ENCODE measurements at regions not wholly inside any gene's neighbourhood (a gene's known extent, or its start where the extent isn't known, plus 50 kb on each side); places are given as distances from the start of the nearest gene placed in this dataset.

DNA sequence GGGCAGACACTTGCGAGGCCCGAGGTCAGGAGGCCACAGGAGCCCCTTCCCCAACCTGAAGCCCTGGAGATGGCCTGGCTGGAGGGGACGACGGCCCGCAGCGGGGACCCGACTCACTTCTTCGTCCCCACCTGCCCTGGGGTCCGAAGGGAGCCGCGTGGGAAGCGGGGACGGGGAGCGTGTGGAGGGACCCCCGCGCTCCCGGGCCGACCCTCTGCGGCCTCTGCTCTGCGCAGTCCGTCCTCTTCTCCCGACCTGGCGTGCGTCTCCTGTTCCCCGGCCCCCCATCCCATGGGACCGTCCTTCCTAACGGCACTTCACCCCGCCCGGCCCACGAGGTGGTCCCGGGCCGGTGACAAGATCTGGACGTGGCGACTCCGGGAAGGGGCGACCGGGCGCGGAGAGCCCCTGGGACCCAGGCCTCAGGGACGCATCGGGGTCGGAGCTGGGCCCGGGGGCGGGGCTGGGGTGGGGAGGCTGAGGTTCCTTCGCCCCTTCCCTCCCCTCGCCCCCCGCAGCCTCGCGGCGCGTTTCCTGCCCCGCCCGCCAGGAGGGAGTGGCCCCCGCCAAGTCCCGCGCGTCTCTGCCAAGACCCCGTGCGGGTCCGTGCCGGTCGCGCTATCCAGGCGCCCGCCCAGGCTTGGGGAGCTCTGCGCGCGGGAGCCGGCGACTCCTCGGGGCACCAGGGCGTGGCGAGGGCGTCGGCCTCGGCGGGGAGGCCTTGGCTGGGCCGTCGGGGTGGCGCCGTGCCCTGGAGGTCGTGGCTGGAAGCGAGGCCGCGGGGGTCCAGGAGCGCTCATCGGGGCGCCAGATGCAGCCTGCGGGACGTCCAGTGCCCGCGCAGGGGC, 97.1 kb downstream of the TNFAIP2 start:
- DNase-seq (ENCODE audit: low read depth): no peak
- TF ChIP-seq, protein P1, sequence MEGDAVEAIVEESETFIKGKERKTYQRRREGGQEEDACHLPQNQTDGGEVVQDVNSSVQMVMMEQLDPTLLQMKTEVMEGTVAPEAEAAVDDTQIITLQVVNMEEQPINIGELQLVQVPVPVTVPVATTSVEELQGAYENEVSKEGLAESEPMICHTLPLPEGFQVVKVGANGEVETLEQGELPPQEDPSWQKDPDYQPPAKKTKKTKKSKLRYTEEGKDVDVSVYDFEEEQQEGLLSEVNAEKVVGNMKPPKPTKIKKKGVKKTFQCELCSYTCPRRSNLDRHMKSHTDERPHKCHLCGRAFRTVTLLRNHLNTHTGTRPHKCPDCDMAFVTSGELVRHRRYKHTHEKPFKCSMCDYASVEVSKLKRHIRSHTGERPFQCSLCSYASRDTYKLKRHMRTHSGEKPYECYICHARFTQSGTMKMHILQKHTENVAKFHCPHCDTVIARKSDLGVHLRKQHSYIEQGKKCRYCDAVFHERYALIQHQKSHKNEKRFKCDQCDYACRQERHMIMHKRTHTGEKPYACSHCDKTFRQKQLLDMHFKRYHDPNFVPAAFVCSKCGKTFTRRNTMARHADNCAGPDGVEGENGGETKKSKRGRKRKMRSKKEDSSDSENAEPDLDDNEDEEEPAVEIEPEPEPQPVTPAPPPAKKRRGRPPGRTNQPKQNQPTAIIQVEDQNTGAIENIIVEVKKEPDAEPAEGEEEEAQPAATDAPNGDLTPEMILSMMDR (IDR thresholded peaks at IDR 0.05; ENCODE audit: insufficient read depth, low read length, severe bottlenecking): no peak
- H3K4me3 ChIP-seq (ENCODE audit: low read depth, low read length): no peak overlapping the region
- H3K36me3 ChIP-seq (ENCODE audit: control insufficient read depth, insufficient read depth, low read length): no peaks in the 10 kb centered on the region
- peaks cover 20% of the 10 kb centered on the region for H3K27me3 ChIP-seq (ENCODE audit: control insufficient read depth, insufficient read depth, low read length)
- FAIRE-seq: no peak

DNA sequence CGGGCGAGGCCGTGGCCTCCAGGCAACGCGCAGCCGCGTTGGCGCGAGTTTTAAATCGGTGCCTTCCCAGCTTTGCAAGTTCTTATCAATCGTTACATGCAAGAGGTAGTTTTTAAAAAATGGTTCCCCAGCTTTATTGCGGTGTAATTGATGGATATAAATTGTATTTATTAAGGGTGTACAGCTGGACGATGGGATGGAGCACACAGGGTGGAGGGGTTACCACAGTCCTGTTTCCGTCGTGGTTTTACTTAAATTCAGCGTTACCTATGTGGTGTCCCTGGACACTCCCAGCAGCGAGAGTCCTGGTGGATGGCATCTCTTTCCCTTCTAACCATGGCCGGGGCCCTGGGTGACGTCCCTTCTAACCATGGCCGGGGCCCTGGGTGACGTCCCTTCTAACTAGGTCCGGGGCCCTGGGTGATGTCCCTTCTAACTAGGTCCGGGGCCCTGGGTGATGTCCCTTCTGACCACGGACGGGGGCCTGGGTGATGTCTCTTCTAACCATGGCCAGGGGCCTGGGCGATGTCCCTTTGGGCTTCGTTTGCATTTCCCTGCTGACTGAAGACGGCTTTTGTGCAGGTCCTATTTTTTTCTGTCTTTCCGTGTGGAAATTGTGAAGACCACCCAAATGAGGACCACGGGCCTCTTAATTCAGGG, 97.9 kb downstream of the TNFAIP2 start:
- H3K36me3 ChIP-seq (ENCODE audit: control insufficient read depth, insufficient read depth, low read length): no peaks in the 10 kb centered on the region
- TF ChIP-seq, protein P1 (IDR thresholded peaks at IDR 0.05; ENCODE audit: insufficient read depth, low read length, severe bottlenecking): no peak
- FAIRE-seq (no peak), DNase-seq (ENCODE audit: low read depth) (no peak)
- no peak overlapping the region for H3K4me3 ChIP-seq (ENCODE audit: low read depth, low read length)
- H3K27me3 ChIP-seq (ENCODE audit: control insufficient read depth, insufficient read depth, low read length): peaks cover 23% of the 10 kb centered on the region

DNA sequence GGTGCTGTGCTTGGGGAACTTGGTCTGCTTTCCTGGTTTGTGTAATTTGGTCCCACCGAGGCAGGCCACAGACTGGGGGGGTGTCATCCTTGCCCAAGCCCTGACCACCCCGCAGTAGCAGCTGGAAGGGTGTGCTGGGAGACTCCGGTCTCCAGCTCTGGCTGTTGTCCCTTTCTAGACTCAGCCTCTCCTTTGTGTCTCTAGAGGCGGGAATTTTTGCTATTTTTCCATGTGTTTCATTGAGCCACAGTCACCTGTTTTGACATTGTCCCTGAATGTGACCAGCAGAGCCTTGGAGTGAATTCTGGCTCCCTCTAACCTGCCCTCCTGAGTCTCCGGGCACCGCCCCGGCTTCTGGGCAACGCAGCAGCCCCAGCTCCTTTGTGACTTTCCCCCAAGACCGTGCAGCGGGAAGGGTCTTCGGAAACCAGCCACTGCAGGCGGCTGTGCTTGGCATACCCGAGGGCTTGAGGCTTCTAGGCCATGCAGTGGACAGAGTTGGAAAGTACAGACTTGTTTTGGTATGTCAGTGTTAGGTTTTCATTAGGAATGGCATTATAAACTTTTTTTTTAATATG, 98.6 kb downstream of the TNFAIP2 start:
- no peak for DNase-seq (ENCODE audit: low read depth)
- no peaks in the 10 kb centered on the region for H3K36me3 ChIP-seq (ENCODE audit: control insufficient read depth, insufficient read depth, low read length)
- no peak for FAIRE-seq
- H3K27me3 ChIP-seq (ENCODE audit: control insufficient read depth, insufficient read depth, low read length): peaks cover 23% of the 10 kb centered on the region
- TF ChIP-seq, protein P1 (IDR thresholded peaks at IDR 0.05; ENCODE audit: insufficient read depth, low read length, severe bottlenecking): no peak
- H3K4me3 ChIP-seq (ENCODE audit: low read depth, low read length): no peak overlapping the region

DNA sequence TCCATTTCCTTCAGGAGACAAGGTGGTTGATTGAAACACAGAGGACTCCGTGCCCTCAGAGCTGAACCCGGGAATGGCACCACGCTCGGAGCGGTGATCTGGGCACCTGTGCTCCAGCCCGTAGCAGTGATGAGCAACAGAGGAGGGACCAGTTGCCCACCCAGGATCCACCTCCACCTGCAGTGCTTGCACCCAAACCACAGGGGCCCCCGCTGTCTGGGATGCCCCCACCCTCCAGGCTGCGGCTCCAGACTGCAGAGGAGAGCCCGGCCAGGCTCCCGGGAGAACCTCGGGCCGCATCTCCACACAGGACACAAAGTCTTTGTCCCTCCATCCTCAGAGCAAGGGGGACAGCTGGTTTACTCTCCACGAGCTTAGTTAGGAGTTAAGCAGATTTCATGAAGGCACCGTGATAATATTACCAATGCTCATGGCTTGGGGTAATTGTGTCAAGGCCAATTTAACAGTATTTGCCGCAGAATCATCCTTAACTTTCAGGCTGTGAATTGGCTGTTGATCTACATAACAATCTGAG, 100.6 kb downstream of the TNFAIP2 start:
- H3K4me3 ChIP-seq (ENCODE audit: low read depth, low read length): no peak overlapping the region
- H3K36me3 ChIP-seq (ENCODE audit: control insufficient read depth, insufficient read depth, low read length): no peaks in the 10 kb centered on the region
- TF ChIP-seq, protein P1 (IDR thresholded peaks at IDR 0.05; ENCODE audit: insufficient read depth, low read length, severe bottlenecking): no peak
- DNase-seq (ENCODE audit: low read depth) (no peak), FAIRE-seq (peak; percentile 68)
- H3K27me3 ChIP-seq (ENCODE audit: control insufficient read depth, insufficient read depth, low read length): peaks cover 23% of the 10 kb centered on the region

DNA sequence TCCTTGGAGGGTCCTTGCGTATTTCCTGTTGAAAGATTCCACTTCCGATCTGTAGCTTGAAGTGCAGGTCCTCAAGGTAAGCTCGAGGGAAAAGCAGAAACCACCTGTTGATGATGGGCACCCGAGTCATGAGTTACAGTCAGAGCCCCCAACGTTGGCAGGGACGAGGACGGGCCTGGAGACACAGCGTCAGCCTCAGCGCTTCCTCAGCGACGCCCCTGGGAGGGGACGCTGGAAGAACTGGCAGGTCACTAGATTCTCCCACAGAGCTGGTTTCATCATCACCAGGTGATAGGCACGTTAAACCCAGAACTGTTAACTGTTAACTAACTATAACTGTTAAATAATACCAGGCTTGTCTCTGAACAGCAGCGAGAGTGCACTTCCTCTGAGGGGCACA, 101.8 kb downstream of the TNFAIP2 start:
- H3K4me3 ChIP-seq (ENCODE audit: low read depth, low read length): no peak overlapping the region
- FAIRE-seq: no peak
- H3K27me3 ChIP-seq (ENCODE audit: control insufficient read depth, insufficient read depth, low read length): peaks cover 19% of the 10 kb centered on the region
- DNase-seq (ENCODE audit: low read depth): no peak
- no peaks in the 10 kb centered on the region for H3K36me3 ChIP-seq (ENCODE audit: control insufficient read depth, insufficient read depth, low read length)
- TF ChIP-seq, protein P1 (IDR thresholded peaks at IDR 0.05; ENCODE audit: insufficient read depth, low read length, severe bottlenecking): no peak
